ENCODE measurements at regions not wholly inside any gene's neighbourhood (a gene's known extent, or its start where the extent isn't known, plus 50 kb on each side); places are given as distances from the start of the nearest gene placed in this dataset.
A peak's percentile ranks its signal among the peaks of the same experiment; 100 is the strongest.

DNA sequence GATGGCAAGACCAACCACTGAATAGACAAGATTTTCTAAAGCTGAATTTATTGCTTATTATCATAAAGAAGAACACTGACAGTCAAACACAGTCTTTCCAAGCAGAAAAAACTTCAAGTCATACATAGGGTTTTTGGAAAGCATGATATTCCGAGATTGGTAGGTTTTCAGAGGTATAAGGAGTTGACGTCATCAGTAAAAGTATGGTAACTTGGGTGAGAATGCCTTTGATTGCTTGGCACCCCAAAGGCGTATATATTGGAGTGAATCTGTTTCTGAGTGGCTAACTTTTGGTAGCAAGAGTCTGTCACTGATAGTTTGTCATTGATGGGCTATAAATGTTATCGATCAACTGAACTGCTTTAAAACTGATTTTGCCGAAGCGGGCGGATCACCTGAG lies 227.9 kb upstream of the CNTN4 start:
- no peak overlapping the region for H3K4me3 ChIP-seq (ENCODE audit: low read depth in 2 of 2, low read length in 1 of 2)
- no peak overlapping the region for H2AFZ ChIP-seq (ENCODE audit: low read depth)
- no peaks in the 10 kb centered on the region for H3K36me3 ChIP-seq (replicated peaks in 1 of 2; ENCODE audit: control insufficient read depth in 1 of 2, insufficient read depth in 2 of 2, low read length in 1 of 2)
- CTCF ChIA-PET: interaction anchor here (0.7 kb wide), 1 partner anchor 11 kb away, joined by 3 read pairs; no protein-coding TSS in a partner anchor
- 70% methylated on average over 7 of the region's 7 CpGs for WGBS (ENCODE audit: low lambda C conversion rate)
- H4K20me1 ChIP-seq (ENCODE audit: insufficient read depth): no peaks in the 10 kb centered on the region
- no peak overlapping the region for H3K4me2 ChIP-seq
- peaks cover 4% of the 10 kb centered on the region; the same call in 1 of the 2 replicates for H3K9me3 ChIP-seq
- no peaks in the 10 kb centered on the region for H3K4me1 ChIP-seq (ENCODE audit: control insufficient read depth in 1 of 2, insufficient read depth in 2 of 2, low read depth in 1 of 2, low read length in 1 of 2)
- H3F3A ChIP-seq (replicated peaks; ENCODE audit: insufficient read depth): no peaks in the 10 kb centered on the region
- DNase-seq: no peak
- H3K9ac ChIP-seq: no peak overlapping the region
- H3K79me2 ChIP-seq (ENCODE audit: insufficient read depth): no peaks in the 10 kb centered on the region
- no peaks in the 10 kb centered on the region for H3K9me2 ChIP-seq
- no peak overlapping the region for H3K27ac ChIP-seq (ENCODE audit: low read depth in 2 of 2, low read length in 1 of 2)
- POLR2A ChIA-PET: no interaction called here
- TF ChIP-seq, protein P1, sequence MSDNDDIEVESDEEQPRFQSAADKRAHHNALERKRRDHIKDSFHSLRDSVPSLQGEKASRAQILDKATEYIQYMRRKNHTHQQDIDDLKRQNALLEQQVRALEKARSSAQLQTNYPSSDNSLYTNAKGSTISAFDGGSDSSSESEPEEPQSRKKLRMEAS (IDR thresholded peaks at IDR 0.05; ENCODE audit: low read depth): no peak
- TF ChIP-seq, protein P2, sequence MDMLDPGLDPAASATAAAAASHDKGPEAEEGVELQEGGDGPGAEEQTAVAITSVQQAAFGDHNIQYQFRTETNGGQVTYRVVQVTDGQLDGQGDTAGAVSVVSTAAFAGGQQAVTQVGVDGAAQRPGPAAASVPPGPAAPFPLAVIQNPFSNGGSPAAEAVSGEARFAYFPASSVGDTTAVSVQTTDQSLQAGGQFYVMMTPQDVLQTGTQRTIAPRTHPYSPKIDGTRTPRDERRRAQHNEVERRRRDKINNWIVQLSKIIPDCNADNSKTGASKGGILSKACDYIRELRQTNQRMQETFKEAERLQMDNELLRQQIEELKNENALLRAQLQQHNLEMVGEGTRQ (IDR thresholded peaks at IDR 0.05; ENCODE audit: borderline replicate concordance, low read depth, low read length): no peak
- no peaks in the 10 kb centered on the region for H3K27me3 ChIP-seq (ENCODE audit: insufficient read depth)

DNA sequence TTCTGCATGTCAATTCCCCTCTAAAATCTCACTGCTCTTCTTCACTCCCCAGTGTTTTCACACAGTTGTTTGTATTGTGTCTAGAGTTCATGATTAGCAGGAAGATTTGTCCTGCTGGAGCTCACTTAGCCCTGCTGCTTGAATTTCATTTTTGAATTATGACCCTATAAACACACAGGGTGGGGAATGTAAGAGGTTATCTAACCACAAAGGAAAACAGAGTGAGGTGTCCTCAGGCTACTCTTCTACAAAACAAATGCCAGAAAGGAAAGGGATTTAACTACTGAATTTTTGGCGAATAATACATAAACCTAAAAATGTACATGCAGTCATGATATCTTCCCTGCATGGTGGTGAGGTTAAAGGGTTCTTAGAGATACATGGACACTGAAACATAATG lies 215.1 kb upstream of the CNTN4 start:
- no peak overlapping the region for H2AFZ ChIP-seq (ENCODE audit: low read depth)
- H4K20me1 ChIP-seq (ENCODE audit: insufficient read depth): no peaks in the 10 kb centered on the region
- ChIA-PET POLR2A (no interaction called here), CTCF (no interaction called here)
- no peaks in the 10 kb centered on the region for H3K36me3 ChIP-seq (replicated peaks in 1 of 2; ENCODE audit: control insufficient read depth in 1 of 2, insufficient read depth in 2 of 2, low read length in 1 of 2)
- peaks cover 0 to 6% of the 10 kb centered on the region in 2 experiments; a peak in 2 of 4 replicates for H3K4me1 ChIP-seq (ENCODE audit: control insufficient read depth in 1 of 2, insufficient read depth in 2 of 2, low read depth in 1 of 2, low read length in 1 of 2)
- 0 out of 2 replicates have a peak, but pooled peaks cover 3% of the 10 kb centered on the region for H3K9me3 ChIP-seq
- WGBS (ENCODE audit: low lambda C conversion rate): 19% methylated on average over 1 of the region's 1 CpG
- peak; percentile 21 for DNase-seq
- no peaks in the 10 kb centered on the region for H3F3A ChIP-seq (replicated peaks; ENCODE audit: insufficient read depth)
- H3K9me2 ChIP-seq: no peaks in the 10 kb centered on the region
- H3K27me3 ChIP-seq (ENCODE audit: insufficient read depth): no peaks in the 10 kb centered on the region
- H3K27ac ChIP-seq (ENCODE audit: low read depth in 2 of 2, low read length in 1 of 2): peak overlapping the region in 1 of 2 experiments; percentile 77; a peak in 2 of 4 replicates
- H3K9ac ChIP-seq: no peak overlapping the region
- no peak overlapping the region for H3K4me3 ChIP-seq (ENCODE audit: low read depth in 2 of 2, low read length in 1 of 2)
- H3K4me2 ChIP-seq: no peak overlapping the region
- no peaks in the 10 kb centered on the region for H3K79me2 ChIP-seq (ENCODE audit: insufficient read depth)
- TF ChIP-seq EZH2phosphoT487 (IDR thresholded peaks at IDR 0.05; ENCODE audit: borderline replicate concordance, low read depth): no peak
- TF ChIP-seq, protein P3, sequence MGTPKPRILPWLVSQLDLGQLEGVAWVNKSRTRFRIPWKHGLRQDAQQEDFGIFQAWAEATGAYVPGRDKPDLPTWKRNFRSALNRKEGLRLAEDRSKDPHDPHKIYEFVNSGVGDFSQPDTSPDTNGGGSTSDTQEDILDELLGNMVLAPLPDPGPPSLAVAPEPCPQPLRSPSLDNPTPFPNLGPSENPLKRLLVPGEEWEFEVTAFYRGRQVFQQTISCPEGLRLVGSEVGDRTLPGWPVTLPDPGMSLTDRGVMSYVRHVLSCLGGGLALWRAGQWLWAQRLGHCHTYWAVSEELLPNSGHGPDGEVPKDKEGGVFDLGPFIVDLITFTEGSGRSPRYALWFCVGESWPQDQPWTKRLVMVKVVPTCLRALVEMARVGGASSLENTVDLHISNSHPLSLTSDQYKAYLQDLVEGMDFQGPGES (IDR thresholded peaks at IDR 0.05; ENCODE audit: low read depth, low read length): no peak
- no peak for TF ChIP-seq JUND (IDR thresholded peaks at IDR 0.05)
- TF ChIP-seq, protein P2 (IDR thresholded peaks at IDR 0.05; ENCODE audit: borderline replicate concordance, low read depth, low read length): no peak
- no peak for TF ChIP-seq FOSL2 (IDR thresholded peaks at IDR 0.05; ENCODE audit: borderline replicate concordance, low read depth)
- TF ChIP-seq, protein P4, sequence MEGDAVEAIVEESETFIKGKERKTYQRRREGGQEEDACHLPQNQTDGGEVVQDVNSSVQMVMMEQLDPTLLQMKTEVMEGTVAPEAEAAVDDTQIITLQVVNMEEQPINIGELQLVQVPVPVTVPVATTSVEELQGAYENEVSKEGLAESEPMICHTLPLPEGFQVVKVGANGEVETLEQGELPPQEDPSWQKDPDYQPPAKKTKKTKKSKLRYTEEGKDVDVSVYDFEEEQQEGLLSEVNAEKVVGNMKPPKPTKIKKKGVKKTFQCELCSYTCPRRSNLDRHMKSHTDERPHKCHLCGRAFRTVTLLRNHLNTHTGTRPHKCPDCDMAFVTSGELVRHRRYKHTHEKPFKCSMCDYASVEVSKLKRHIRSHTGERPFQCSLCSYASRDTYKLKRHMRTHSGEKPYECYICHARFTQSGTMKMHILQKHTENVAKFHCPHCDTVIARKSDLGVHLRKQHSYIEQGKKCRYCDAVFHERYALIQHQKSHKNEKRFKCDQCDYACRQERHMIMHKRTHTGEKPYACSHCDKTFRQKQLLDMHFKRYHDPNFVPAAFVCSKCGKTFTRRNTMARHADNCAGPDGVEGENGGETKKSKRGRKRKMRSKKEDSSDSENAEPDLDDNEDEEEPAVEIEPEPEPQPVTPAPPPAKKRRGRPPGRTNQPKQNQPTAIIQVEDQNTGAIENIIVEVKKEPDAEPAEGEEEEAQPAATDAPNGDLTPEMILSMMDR (IDR thresholded peaks at IDR 0.05): no peak
- no peak for TF ChIP-seq GABPA (IDR thresholded peaks at IDR 0.05; ENCODE audit: low read depth)
- no peak for TF ChIP-seq TAF1 (IDR thresholded peaks at IDR 0.05; ENCODE audit: borderline replicate concordance, low read depth, low read length)
- TF ChIP-seq EP300 (IDR thresholded peaks at IDR 0.05; ENCODE audit: borderline replicate concordance in 1 of 2, low read depth in 1 of 2, low read length in 1 of 2): no peak
- TF ChIP-seq, protein P5, sequence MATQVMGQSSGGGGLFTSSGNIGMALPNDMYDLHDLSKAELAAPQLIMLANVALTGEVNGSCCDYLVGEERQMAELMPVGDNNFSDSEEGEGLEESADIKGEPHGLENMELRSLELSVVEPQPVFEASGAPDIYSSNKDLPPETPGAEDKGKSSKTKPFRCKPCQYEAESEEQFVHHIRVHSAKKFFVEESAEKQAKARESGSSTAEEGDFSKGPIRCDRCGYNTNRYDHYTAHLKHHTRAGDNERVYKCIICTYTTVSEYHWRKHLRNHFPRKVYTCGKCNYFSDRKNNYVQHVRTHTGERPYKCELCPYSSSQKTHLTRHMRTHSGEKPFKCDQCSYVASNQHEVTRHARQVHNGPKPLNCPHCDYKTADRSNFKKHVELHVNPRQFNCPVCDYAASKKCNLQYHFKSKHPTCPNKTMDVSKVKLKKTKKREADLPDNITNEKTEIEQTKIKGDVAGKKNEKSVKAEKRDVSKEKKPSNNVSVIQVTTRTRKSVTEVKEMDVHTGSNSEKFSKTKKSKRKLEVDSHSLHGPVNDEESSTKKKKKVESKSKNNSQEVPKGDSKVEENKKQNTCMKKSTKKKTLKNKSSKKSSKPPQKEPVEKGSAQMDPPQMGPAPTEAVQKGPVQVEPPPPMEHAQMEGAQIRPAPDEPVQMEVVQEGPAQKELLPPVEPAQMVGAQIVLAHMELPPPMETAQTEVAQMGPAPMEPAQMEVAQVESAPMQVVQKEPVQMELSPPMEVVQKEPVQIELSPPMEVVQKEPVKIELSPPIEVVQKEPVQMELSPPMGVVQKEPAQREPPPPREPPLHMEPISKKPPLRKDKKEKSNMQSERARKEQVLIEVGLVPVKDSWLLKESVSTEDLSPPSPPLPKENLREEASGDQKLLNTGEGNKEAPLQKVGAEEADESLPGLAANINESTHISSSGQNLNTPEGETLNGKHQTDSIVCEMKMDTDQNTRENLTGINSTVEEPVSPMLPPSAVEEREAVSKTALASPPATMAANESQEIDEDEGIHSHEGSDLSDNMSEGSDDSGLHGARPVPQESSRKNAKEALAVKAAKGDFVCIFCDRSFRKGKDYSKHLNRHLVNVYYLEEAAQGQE (IDR thresholded peaks at IDR 0.05; ENCODE audit: low read depth, low read length): no peak
- TF ChIP-seq TEAD4 (IDR thresholded peaks at IDR 0.05; ENCODE audit: borderline replicate concordance, insufficient read depth): no peak
- no peak for TF ChIP-seq RAD21 (IDR thresholded peaks at IDR 0.05; ENCODE audit: low read length)
- TF ChIP-seq SIN3A (IDR thresholded peaks at IDR 0.05; ENCODE audit: borderline replicate concordance, low read depth, low read length): no peak
- no peak for TF ChIP-seq CHD2 (IDR thresholded peaks at IDR 0.05; ENCODE audit: low read length, partially characterized antibody)
- TF ChIP-seq, protein P6, sequence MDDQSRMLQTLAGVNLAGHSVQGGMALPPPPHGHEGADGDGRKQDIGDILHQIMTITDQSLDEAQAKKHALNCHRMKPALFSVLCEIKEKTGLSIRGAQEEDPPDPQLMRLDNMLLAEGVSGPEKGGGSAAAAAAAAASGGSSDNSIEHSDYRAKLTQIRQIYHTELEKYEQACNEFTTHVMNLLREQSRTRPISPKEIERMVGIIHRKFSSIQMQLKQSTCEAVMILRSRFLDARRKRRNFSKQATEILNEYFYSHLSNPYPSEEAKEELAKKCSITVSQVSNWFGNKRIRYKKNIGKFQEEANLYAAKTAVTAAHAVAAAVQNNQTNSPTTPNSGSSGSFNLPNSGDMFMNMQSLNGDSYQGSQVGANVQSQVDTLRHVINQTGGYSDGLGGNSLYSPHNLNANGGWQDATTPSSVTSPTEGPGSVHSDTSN (IDR thresholded peaks at IDR 0.05): no peak
- TF ChIP-seq NFIC (IDR thresholded peaks at IDR 0.05; ENCODE audit: borderline replicate concordance): no peak
